WTC11 (cell line): ENCODE measurements at regions not wholly inside any gene's neighbourhood (a gene's known extent, or its start where the extent isn't known, plus 50 kb on each side); places are given as distances from the start of the nearest gene placed in this dataset.

Experiments
- MAX ChIP-seq: sonication (generic); formaldehyde crosslinking; IDR thresholded peaks from 2 replicates; pipeline ENCODE4 v1.8.0; 2022; ENCODE audit warnings: mild to moderate bottlenecking, missing genetic modification reagents
- NR2C2 ChIP-seq: sonication (generic); formaldehyde crosslinking; IDR thresholded peaks from 2 replicates; pipeline ENCODE4 v1.8.0; 2022; ENCODE audit warnings: mild to moderate bottlenecking, missing genetic modification reagents
- TF ChIP-seq, protein P1 (sequence below): fragments of 200-600 bp; IDR thresholded peaks from 2 replicates; pipeline ENCODE4 v1.8.0; 2022; ENCODE audit warnings: antibody characterized with exemption

- TF ChIP-seq, protein P1, sequence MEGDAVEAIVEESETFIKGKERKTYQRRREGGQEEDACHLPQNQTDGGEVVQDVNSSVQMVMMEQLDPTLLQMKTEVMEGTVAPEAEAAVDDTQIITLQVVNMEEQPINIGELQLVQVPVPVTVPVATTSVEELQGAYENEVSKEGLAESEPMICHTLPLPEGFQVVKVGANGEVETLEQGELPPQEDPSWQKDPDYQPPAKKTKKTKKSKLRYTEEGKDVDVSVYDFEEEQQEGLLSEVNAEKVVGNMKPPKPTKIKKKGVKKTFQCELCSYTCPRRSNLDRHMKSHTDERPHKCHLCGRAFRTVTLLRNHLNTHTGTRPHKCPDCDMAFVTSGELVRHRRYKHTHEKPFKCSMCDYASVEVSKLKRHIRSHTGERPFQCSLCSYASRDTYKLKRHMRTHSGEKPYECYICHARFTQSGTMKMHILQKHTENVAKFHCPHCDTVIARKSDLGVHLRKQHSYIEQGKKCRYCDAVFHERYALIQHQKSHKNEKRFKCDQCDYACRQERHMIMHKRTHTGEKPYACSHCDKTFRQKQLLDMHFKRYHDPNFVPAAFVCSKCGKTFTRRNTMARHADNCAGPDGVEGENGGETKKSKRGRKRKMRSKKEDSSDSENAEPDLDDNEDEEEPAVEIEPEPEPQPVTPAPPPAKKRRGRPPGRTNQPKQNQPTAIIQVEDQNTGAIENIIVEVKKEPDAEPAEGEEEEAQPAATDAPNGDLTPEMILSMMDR, result no peak
- TF ChIP-seq NR2C2 (CRISPR knock-in tag) (no peak), MAX (no peak)
Observed at GRCh38 chr6:19028201-19028600, 641.1 kb downstream of the RNF144B start.
